Hematopoietic multipotent progenitor cell (in vitro differentiated cells): ENCODE measurements at regions not wholly inside any gene's neighbourhood (a gene's known extent, or its start where the extent isn't known, plus 50 kb on each side); places are given as distances from the start of the nearest gene placed in this dataset.
"Not testable (repeated sequence)": the region's sequence is repeated elsewhere in the genome, so short reads cannot be mapped to it uniquely, and the experiment has no call there.

ENCODE experiments used
- DNase-seq, 3 donors: peaks; one replicate each; pipeline ENCODE4 v3.0.0-alpha.2; 2011 to 2015; ENCODE audit warnings: low read depth in 2 of 3, low spot score in 2 of 3

GRCh38 chr18:8984131-8984721 lies 118.3 kb upstream of the NDUFV2 start:
- no peak for DNase-seq

GRCh38 chr18:8987241-8987640 lies 115.3 kb upstream of the NDUFV2 start:
- no peak for DNase-seq

GRCh38 chr18:8988260-8988871 lies 114.1 kb upstream of the NDUFV2 start:
- DNase-seq: peak; percentile 30 to 65 (median 48)

- DNase-seq: no peak
Observed at GRCh38 chr18:8989017-8989416, 113.5 kb upstream of the NDUFV2 start.

GRCh38 chr18:8989855-8990254 lies 112.6 kb upstream of the NDUFV2 start:
- no peak for DNase-seq

GRCh38 chr18:8990276-8991031 lies 112.0 kb upstream of the NDUFV2 start:
- no peak for DNase-seq

GRCh38 chr18:8991155-8991554 lies 111.3 kb upstream of the NDUFV2 start:
- DNase-seq: no peak

- DNase-seq: not testable (repeated sequence)
Observed at GRCh38 chr18:8992500-8992899, 110.0 kb upstream of the NDUFV2 start.

- DNase-seq: no peak
Observed at GRCh38 chr18:8994603-8995002, 107.9 kb upstream of the NDUFV2 start.

- no peak for DNase-seq
Observed at GRCh38 chr18:8995096-8995495, 107.4 kb upstream of the NDUFV2 start.

GRCh38 chr18:8996771-8997432 lies 105.6 kb upstream of the NDUFV2 start:
- no peak for DNase-seq

GRCh38 chr18:8997634-8998033 lies 104.9 kb upstream of the NDUFV2 start:
- no peak for DNase-seq

GRCh38 chr18:8998481-8999217 lies 103.8 kb upstream of the NDUFV2 start:
- no peak for DNase-seq

- no peak for DNase-seq
Observed at GRCh38 chr18:8999872-9000271, 102.6 kb upstream of the NDUFV2 start.

- DNase-seq: no peak
Observed at GRCh38 chr18:9000733-9001132, 101.8 kb upstream of the NDUFV2 start.

GRCh38 chr18:9001209-9001608 lies 101.3 kb upstream of the NDUFV2 start:
- no peak for DNase-seq

GRCh38 chr18:9003406-9004100 lies 98.9 kb upstream of the NDUFV2 start:
- no peak for DNase-seq

- DNase-seq: not testable (repeated sequence)
Observed at GRCh38 chr18:9004308-9004707, 98.2 kb upstream of the NDUFV2 start.

GRCh38 chr18:9007700-9008099 lies 94.8 kb upstream of the NDUFV2 start:
- DNase-seq: not testable (repeated sequence)

GRCh38 chr18:9008200-9008708 lies 94.2 kb upstream of the NDUFV2 start:
- no peak for DNase-seq
